ENCODE measurements at regions not wholly inside any gene's neighbourhood (a gene's known extent, or its start where the extent isn't known, plus 50 kb on each side); places are given as distances from the start of the nearest gene placed in this dataset.

DNA sequence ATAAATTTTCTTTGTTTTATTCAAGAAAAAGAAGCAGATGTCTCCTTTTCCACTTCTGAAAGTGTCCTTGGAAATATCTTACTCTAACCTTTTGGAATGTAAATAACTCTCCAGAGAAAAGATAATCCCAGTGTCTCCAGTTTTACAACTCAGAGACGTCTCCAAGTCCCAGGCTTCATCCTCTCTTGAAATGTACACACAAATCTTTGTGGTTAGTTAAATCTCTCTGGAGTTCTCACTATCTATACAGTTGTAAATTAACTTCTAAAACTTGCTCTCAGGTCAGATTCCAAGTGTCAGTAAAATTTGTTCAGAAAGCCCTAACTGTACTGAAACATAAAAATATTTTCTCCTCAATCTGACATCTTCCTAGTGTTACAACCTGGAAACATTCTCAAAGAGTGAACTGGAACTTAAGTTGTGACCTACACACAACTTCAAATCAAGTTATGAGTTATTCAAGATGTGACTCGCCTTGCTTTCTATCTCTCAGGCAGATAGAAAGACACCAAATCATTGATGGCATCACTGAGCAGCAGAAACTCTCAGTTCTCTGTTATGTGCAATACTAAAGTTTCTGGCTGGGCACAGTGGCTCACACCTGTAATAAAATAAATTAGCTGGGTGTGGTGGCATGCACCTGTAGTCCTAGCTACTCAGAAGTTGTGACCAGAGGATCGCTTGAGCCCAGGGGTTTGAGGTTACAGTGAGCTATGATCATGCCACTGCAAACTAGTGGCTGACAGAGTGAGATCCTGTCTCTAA, 284.2 kb downstream of the RCHY1 start:
- no peak overlapping the region for H3K4me2 ChIP-seq (ENCODE audit: insufficient read depth, low read length)
- no peaks in the 10 kb centered on the region for H3K4me1 ChIP-seq (replicated peaks in 1 of 2; ENCODE audit: control insufficient read depth in 2 of 2, insufficient read depth in 2 of 2, low read length in 2 of 2)
- H2AFZ ChIP-seq (ENCODE audit: low read depth, low read length): no peak overlapping the region
- H3K27ac ChIP-seq (ENCODE audit: extremely low read depth, low read depth, low read length): no peak overlapping the region
- POLR2A ChIA-PET: no interaction called here
- no peaks in the 10 kb centered on the region for H3K36me3 ChIP-seq (ENCODE audit: control insufficient read depth, insufficient read depth, low read length)
- in situ Hi-C loops (cut with MboI): no loop called here
- intact Hi-C loops (cut with micrococcal nuclease): no loop called here
- H4K20me1 ChIP-seq (replicated peaks; ENCODE audit: control insufficient read depth, insufficient read depth, low read length): no peaks in the 10 kb centered on the region
- no peak overlapping the region for H3K9ac ChIP-seq (ENCODE audit: insufficient read depth in 1 of 2, low read depth in 2 of 2, low read length in 2 of 2)
- no TSS peak for BruUV-seq (replicated peaks)
- H3K79me2 ChIP-seq (ENCODE audit: control insufficient read depth, insufficient read depth, low read length): no peaks in the 10 kb centered on the region
- H3K9me1 ChIP-seq (ENCODE audit: control insufficient read depth, insufficient read depth, low read length): no peaks in the 10 kb centered on the region
- H3K4me3 ChIP-seq: no peak overlapping the region
- FAIRE-seq (no peak), ATAC-seq (no peak), DNase-seq (ENCODE audit: extremely low read depth in 1 of 4, low spot score in 3 of 4) (no peak)
- H3K9me3 ChIP-seq (replicated peaks; ENCODE audit: control insufficient read depth, insufficient read depth, low read depth, low read length): no peaks in the 10 kb centered on the region
- 0% methylated on average over 3 of the region's 3 CpGs for WGBS (ENCODE audit: insufficient coverage, low coverage, missing lambda C conversion rate)
- CTCF ChIA-PET (ENCODE audit: low intra/inter-chr PET ratio): no interaction called here
- no peaks in the 10 kb centered on the region for H3K27me3 ChIP-seq (ENCODE audit: control insufficient read depth in 2 of 2, insufficient read depth in 2 of 2, low read length in 2 of 2)
- TF ChIP-seq ZNF311 (CRISPR knock-in tag; IDR thresholded peaks at IDR 0.05): no peak
- TF ChIP-seq, protein P1, sequence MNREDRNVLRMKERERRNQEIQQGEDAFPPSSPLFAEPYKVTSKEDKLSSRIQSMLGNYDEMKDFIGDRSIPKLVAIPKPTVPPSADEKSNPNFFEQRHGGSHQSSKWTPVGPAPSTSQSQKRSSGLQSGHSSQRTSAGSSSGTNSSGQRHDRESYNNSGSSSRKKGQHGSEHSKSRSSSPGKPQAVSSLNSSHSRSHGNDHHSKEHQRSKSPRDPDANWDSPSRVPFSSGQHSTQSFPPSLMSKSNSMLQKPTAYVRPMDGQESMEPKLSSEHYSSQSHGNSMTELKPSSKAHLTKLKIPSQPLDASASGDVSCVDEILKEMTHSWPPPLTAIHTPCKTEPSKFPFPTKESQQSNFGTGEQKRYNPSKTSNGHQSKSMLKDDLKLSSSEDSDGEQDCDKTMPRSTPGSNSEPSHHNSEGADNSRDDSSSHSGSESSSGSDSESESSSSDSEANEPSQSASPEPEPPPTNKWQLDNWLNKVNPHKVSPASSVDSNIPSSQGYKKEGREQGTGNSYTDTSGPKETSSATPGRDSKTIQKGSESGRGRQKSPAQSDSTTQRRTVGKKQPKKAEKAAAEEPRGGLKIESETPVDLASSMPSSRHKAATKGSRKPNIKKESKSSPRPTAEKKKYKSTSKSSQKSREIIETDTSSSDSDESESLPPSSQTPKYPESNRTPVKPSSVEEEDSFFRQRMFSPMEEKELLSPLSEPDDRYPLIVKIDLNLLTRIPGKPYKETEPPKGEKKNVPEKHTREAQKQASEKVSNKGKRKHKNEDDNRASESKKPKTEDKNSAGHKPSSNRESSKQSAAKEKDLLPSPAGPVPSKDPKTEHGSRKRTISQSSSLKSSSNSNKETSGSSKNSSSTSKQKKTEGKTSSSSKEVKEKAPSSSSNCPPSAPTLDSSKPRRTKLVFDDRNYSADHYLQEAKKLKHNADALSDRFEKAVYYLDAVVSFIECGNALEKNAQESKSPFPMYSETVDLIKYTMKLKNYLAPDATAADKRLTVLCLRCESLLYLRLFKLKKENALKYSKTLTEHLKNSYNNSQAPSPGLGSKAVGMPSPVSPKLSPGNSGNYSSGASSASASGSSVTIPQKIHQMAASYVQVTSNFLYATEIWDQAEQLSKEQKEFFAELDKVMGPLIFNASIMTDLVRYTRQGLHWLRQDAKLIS (CRISPR knock-in tag; IDR thresholded peaks at IDR 0.05): no peak
- no peak for TF ChIP-seq U2AF2 (optimal IDR thresholded peaks at IDR 0.05; ENCODE audit: low read depth, low read length)
- TF ChIP-seq ZNF444 (CRISPR knock-in tag; IDR thresholded peaks at IDR 0.05): no peak
- TF ChIP-seq SLC30A9 (CRISPR knock-in tag; IDR thresholded peaks at IDR 0.05): no peak
- TF ChIP-seq SREBF1 (IDR thresholded peaks at IDR 0.05; ENCODE audit: borderline replicate concordance, low read depth, low read length): no peak
- TF ChIP-seq, protein P2, sequence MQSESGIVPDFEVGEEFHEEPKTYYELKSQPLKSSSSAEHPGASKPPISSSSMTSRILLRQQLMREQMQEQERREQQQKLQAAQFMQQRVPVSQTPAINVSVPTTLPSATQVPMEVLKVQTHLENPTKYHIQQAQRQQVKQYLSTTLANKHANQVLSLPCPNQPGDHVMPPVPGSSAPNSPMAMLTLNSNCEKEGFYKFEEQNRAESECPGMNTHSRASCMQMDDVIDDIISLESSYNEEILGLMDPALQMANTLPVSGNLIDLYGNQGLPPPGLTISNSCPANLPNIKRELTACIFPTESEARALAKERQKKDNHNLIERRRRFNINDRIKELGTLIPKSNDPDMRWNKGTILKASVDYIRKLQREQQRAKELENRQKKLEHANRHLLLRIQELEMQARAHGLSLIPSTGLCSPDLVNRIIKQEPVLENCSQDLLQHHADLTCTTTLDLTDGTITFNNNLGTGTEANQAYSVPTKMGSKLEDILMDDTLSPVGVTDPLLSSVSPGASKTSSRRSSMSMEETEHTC (IDR thresholded peaks at IDR 0.05): no peak
- TF ChIP-seq, protein P3, sequence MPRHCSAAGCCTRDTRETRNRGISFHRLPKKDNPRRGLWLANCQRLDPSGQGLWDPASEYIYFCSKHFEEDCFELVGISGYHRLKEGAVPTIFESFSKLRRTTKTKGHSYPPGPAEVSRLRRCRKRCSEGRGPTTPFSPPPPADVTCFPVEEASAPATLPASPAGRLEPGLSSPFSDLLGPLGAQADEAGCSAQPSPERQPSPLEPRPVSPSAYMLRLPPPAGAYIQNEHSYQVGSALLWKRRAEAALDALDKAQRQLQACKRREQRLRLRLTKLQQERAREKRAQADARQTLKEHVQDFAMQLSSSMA (CRISPR knock-in tag; IDR thresholded peaks at IDR 0.05): no peak
- TF ChIP-seq NCOA6 (IDR thresholded peaks at IDR 0.05): no peak
- TF ChIP-seq, protein P4, sequence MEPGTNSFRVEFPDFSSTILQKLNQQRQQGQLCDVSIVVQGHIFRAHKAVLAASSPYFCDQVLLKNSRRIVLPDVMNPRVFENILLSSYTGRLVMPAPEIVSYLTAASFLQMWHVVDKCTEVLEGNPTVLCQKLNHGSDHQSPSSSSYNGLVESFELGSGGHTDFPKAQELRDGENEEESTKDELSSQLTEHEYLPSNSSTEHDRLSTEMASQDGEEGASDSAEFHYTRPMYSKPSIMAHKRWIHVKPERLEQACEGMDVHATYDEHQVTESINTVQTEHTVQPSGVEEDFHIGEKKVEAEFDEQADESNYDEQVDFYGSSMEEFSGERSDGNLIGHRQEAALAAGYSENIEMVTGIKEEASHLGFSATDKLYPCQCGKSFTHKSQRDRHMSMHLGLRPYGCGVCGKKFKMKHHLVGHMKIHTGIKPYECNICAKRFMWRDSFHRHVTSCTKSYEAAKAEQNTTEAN (CRISPR knock-in tag; IDR thresholded peaks at IDR 0.05): no peak
- TF ChIP-seq SRSF7 (optimal IDR thresholded peaks at IDR 0.05; ENCODE audit: low read depth, low read length): no peak
- no peak for TF ChIP-seq CAMTA2 (CRISPR knock-in tag; conservative IDR thresholded peaks at IDR 0.05)
- TF ChIP-seq, protein P5, sequence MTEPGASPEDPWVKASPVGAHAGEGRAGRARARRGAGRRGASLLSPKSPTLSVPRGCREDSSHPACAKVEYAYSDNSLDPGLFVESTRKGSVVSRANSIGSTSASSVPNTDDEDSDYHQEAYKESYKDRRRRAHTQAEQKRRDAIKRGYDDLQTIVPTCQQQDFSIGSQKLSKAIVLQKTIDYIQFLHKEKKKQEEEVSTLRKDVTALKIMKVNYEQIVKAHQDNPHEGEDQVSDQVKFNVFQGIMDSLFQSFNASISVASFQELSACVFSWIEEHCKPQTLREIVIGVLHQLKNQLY (CRISPR knock-in tag; conservative IDR thresholded peaks at IDR 0.05): no peak
- TF ChIP-seq, protein P6, sequence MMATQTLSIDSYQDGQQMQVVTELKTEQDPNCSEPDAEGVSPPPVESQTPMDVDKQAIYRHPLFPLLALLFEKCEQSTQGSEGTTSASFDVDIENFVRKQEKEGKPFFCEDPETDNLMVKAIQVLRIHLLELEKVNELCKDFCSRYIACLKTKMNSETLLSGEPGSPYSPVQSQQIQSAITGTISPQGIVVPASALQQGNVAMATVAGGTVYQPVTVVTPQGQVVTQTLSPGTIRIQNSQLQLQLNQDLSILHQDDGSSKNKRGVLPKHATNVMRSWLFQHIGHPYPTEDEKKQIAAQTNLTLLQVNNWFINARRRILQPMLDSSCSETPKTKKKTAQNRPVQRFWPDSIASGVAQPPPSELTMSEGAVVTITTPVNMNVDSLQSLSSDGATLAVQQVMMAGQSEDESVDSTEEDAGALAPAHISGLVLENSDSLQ (IDR thresholded peaks at IDR 0.05): no peak
